GM23338 (cell line): ENCODE measurements at regions not wholly inside any gene's neighbourhood (a gene's known extent, or its start where the extent isn't known, plus 50 kb on each side); places are given as distances from the start of the nearest gene placed in this dataset.

Experiments used
- EZH2phosphoT487 ChIP-seq: fragments of 200-600 bp; sonication (generic); IDR thresholded peaks from one replicate; pipeline ENCODE4 v1.8.1; 2018; ENCODE audit warnings: antibody characterized with exemption; ENCODE audit not compliant: unreplicated experiment
- NANOG ChIP-seq: IDR thresholded peaks from 2 replicates; pipeline ENCODE4 v1.6.1; 2016; ENCODE audit warnings: antibody characterized with exemption, borderline replicate concordance
- POLR2AphosphoS5 ChIP-seq: IDR thresholded peaks from 2 replicates; pipeline ENCODE4 v1.6.1; 2016; ENCODE audit warnings: antibody characterized with exemption, low read depth
- TF ChIP-seq, protein P1 (sequence below), 2 experiments: fragments of 200-600 bp in 1 of 2; sonication (generic) in 1 of 2; conservative IDR thresholded peaks; 2 replicates each; pipeline versions ENCODE4 v1.5.1 to v1.6.1; 2016 to 2017; ENCODE audit warnings: antibody characterized with exemption in 2 of 2, low read depth in 2 of 2, mild to moderate bottlenecking in 2 of 2, moderate library complexity in 1 of 2
- TF ChIP-seq, protein P2 (sequence below): IDR thresholded peaks from one replicate; pipeline ENCODE4 v1.6.1; 2018; ENCODE audit warnings: antibody characterized with exemption; ENCODE audit not compliant: unreplicated experiment

DNA sequence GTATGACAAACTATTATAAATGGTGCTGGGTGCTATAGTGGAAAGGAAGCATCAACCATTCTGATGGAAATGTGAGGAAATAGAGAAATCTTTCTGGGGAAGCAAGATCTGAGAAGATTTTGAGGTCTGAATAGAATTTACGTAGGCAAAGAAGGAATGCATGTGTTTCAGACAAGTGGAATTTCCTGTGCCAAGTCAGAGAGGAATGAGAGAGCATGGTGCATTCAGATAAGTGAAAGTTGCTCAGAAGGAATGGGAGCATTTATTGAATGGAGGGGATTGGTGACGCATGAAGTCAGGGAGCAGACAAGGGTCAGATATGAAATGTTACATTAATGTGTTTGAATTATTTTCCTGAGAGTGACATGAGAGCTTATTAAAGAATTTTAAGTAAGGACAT is 725.5 kb downstream of the METTL15 start:
- TF ChIP-seq, protein P1, sequence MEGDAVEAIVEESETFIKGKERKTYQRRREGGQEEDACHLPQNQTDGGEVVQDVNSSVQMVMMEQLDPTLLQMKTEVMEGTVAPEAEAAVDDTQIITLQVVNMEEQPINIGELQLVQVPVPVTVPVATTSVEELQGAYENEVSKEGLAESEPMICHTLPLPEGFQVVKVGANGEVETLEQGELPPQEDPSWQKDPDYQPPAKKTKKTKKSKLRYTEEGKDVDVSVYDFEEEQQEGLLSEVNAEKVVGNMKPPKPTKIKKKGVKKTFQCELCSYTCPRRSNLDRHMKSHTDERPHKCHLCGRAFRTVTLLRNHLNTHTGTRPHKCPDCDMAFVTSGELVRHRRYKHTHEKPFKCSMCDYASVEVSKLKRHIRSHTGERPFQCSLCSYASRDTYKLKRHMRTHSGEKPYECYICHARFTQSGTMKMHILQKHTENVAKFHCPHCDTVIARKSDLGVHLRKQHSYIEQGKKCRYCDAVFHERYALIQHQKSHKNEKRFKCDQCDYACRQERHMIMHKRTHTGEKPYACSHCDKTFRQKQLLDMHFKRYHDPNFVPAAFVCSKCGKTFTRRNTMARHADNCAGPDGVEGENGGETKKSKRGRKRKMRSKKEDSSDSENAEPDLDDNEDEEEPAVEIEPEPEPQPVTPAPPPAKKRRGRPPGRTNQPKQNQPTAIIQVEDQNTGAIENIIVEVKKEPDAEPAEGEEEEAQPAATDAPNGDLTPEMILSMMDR (conservative IDR thresholded peaks at IDR 0.05; ENCODE audit: low read depth in 2 of 2) = no peak
- TF ChIP-seq POLR2AphosphoS5 (no peak), EZH2phosphoT487 (no peak), NANOG (no peak)
- TF ChIP-seq, protein P2, sequence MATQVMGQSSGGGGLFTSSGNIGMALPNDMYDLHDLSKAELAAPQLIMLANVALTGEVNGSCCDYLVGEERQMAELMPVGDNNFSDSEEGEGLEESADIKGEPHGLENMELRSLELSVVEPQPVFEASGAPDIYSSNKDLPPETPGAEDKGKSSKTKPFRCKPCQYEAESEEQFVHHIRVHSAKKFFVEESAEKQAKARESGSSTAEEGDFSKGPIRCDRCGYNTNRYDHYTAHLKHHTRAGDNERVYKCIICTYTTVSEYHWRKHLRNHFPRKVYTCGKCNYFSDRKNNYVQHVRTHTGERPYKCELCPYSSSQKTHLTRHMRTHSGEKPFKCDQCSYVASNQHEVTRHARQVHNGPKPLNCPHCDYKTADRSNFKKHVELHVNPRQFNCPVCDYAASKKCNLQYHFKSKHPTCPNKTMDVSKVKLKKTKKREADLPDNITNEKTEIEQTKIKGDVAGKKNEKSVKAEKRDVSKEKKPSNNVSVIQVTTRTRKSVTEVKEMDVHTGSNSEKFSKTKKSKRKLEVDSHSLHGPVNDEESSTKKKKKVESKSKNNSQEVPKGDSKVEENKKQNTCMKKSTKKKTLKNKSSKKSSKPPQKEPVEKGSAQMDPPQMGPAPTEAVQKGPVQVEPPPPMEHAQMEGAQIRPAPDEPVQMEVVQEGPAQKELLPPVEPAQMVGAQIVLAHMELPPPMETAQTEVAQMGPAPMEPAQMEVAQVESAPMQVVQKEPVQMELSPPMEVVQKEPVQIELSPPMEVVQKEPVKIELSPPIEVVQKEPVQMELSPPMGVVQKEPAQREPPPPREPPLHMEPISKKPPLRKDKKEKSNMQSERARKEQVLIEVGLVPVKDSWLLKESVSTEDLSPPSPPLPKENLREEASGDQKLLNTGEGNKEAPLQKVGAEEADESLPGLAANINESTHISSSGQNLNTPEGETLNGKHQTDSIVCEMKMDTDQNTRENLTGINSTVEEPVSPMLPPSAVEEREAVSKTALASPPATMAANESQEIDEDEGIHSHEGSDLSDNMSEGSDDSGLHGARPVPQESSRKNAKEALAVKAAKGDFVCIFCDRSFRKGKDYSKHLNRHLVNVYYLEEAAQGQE = no peak
